Heart left ventricle (tissue), 13 donors: ENCODE measurements at regions not wholly inside any gene's neighbourhood (a gene's known extent, or its start where the extent isn't known, plus 50 kb on each side); places are given as distances from the start of the nearest gene placed in this dataset.

Source experiments
- CTCF ChIP-seq, 12 donors: fragments of 200-600 bp; sonication (generic) in 4 of 12; IDR thresholded peaks; one replicate each; pipeline versions ENCODE4 v1.5.0 to v1.8.0; 2018 to 2022; ENCODE audit warnings: antibody characterized with exemption in 12 of 12, mild to moderate bottlenecking in 5 of 12
- POLR2A ChIP-seq, 2 donors: fragments of 450-650 bp; IDR thresholded peaks; one replicate each; pipeline ENCODE4 v1.6.1; 2017; ENCODE audit warnings: antibody characterized with exemption in 2 of 2, mild to moderate bottlenecking in 2 of 2, moderate library complexity in 2 of 2
- donor health status: ischemic (EF 13 %, LVEDD 7.1; RV severe dilation, severe dysfunction).
- donor health status: DM: no; HTN: yes; CAD: no.
- donor health status: DM: no; HTN: no; CAD: no.
- donor health status: ischemic (EF 25% LVEDD 6.9; RV normal size, moderate dysfunction).
- donor health status: ischemic (EF 25% LVEDD 5.7; RV mildly dilated, moderate dysfunction).
- donor health status: ischemic (EF 35%, LVEDD 5.7; RV mildly dilated, moderate dysfunction).
- donor health status: nonischemic (EF 11% LVEDD 7.7; RV severe dilation, severe dysfunction).
- donor health status: DM: yes; HTN: yes; CAD: no.
- donor health status: PGD.
- donor health status: ischemic (EF 29% LVEDD 5.4; RV normal size, mild dysfunction).
- donor health status: nonischemic (EF 23%, LVEDD 6.1; RV moderate dilation, normal function).

GRCh38 chr2:176959614-176960013, 253.0 kb upstream of the HNRNPA3 start:
- TF ChIP-seq CTCF (IDR thresholded peaks at IDR 0.05) (no peak), POLR2A (IDR thresholded peaks at IDR 0.05) (no peak)
